HEK293 (cell line): ENCODE measurements at regions not wholly inside any gene's neighbourhood (a gene's known extent, or its start where the extent isn't known, plus 50 kb on each side); places are given as distances from the start of the nearest gene placed in this dataset.

Experiments used
- CTCF ChIA-PET: fragments of 350-600 bp; formaldehyde crosslinking; extraction: SDS; loops from one replicate; lab custom pipeline; 2021; ENCODE audit warnings: antibody characterized with exemption; lab: Yijun Ruan, JAX
- POLR2A ChIA-PET: fragments of 300-600 bp; formaldehyde crosslinking; extraction: SDS; loops from one replicate; lab custom pipeline; 2020; ENCODE audit warnings: antibody characterized with exemption, inconsistent platforms; lab: Yijun Ruan, JAX
- H3K27ac ChIP-seq: fragments of 200-500 bp; sonication (Bioruptor generic); 2 replicates; pipeline ENCODE4 v1.5.1; 2014; ENCODE audit warnings: low read depth, low read length, control low read depth, inconsistent platforms; ENCODE audit errors: extremely low read depth
- H3K36me3 ChIP-seq, 2 experiments: fragments of 200-500 bp in 1 of 2; sonication (Bioruptor generic) in 1 of 2; 1 replicate in 1 of 2; 2 replicates in 1 of 2; pipeline ENCODE4 v1.5.1; 2014 to 2017; ENCODE audit warnings: inconsistent platforms in 2 of 2, low read length in 2 of 2; ENCODE audit not compliant: control insufficient read depth in 2 of 2, insufficient read depth in 1 of 2
- H3K4me1 ChIP-seq: fragments of 200-500 bp; sonication (Bioruptor generic); 2 replicates; pipeline ENCODE4 v1.5.1; 2014; ENCODE audit warnings: mild to moderate bottlenecking, low read length, inconsistent platforms; ENCODE audit not compliant: control insufficient read depth, insufficient read depth
- H3K4me3 ChIP-seq: 2 replicates; pipeline ENCODE4 v1.5.1; 2011; ENCODE audit warnings: low read depth, mild to moderate bottlenecking, control low read depth, low read length, moderate library complexity
- H3K9me3 ChIP-seq: fragments of 200-500 bp; sonication (Bioruptor generic); 2 replicates; pipeline ENCODE4 v1.5.1; 2014; ENCODE audit warnings: low read depth, low read length, inconsistent platforms; ENCODE audit not compliant: control insufficient read depth, insufficient read depth
- GLIS2 ChIP-seq: fragments of 450-650 bp; formaldehyde crosslinking; IDR thresholded peaks from 2 replicates; pipeline ENCODE4 v1.5.1; 2016; ENCODE audit warnings: missing biosample characterization, missing genetic modification characterization
- SP3 ChIP-seq: fragments of 450-650 bp; formaldehyde crosslinking; IDR thresholded peaks from 2 replicates; pipeline ENCODE4 v1.5.1; 2016; ENCODE audit warnings: missing biosample characterization, missing genetic modification characterization
- ZNF121 ChIP-seq: fragments of 450-650 bp; formaldehyde crosslinking; IDR thresholded peaks from 2 replicates; pipeline ENCODE4 v1.5.1; 2016; ENCODE audit warnings: missing biosample characterization, missing genetic modification characterization
- ZNF169 ChIP-seq: fragments of 450-650 bp; formaldehyde crosslinking; IDR thresholded peaks from 2 replicates; pipeline ENCODE4 v1.5.1; 2016; ENCODE audit warnings: missing biosample characterization, missing genetic modification characterization
- ZNF184 ChIP-seq: fragments of 450-650 bp; IDR thresholded peaks from 2 replicates; pipeline ENCODE4 v1.5.1; 2018; ENCODE audit warnings: missing biosample characterization, mild to moderate bottlenecking, missing genetic modification characterization
- ZNF37A ChIP-seq: fragments of 450-650 bp; IDR thresholded peaks from 2 replicates; pipeline ENCODE4 v1.5.1; 2018; ENCODE audit warnings: missing biosample characterization, missing genetic modification characterization
- ZNF404 ChIP-seq: fragments of 450-650 bp; formaldehyde crosslinking; IDR thresholded peaks from 2 replicates; pipeline ENCODE4 v1.5.1; 2017; ENCODE audit warnings: missing biosample characterization, missing genetic modification characterization
- ZNF629 ChIP-seq: fragments of 450-650 bp; formaldehyde crosslinking; IDR thresholded peaks from 2 replicates; pipeline ENCODE4 v1.5.1; 2017; ENCODE audit warnings: missing biosample characterization, missing genetic modification characterization
- ZNF677 ChIP-seq: fragments of 450-650 bp; IDR thresholded peaks from 2 replicates; pipeline ENCODE4 v1.5.0; 2018; ENCODE audit warnings: missing biosample characterization, mild to moderate bottlenecking, missing genetic modification characterization, moderate library complexity
- ZNF776 ChIP-seq: fragments of 450-650 bp; formaldehyde crosslinking; IDR thresholded peaks from 2 replicates; pipeline ENCODE4 v1.5.0; 2017; ENCODE audit warnings: missing biosample characterization, missing genetic modification characterization, borderline replicate concordance
- ZNF792 ChIP-seq: fragments of 450-650 bp; formaldehyde crosslinking; IDR thresholded peaks from 2 replicates; pipeline ENCODE4 v1.5.1; 2016; ENCODE audit warnings: missing biosample characterization, missing genetic modification characterization
- ZSCAN23 ChIP-seq: fragments of 450-650 bp; formaldehyde crosslinking; IDR thresholded peaks from 2 replicates; pipeline ENCODE4 v1.5.1; 2016; ENCODE audit warnings: missing biosample characterization, missing genetic modification characterization
- ZSCAN30 ChIP-seq: fragments of 450-650 bp; IDR thresholded peaks from 2 replicates; pipeline ENCODE4 v1.5.1; 2018; ENCODE audit warnings: missing biosample characterization, mild to moderate bottlenecking, missing genetic modification characterization, moderate library complexity
- TF ChIP-seq, protein P1 (sequence below): fragments of 450-650 bp; formaldehyde crosslinking; IDR thresholded peaks from 2 replicates; pipeline ENCODE4 v1.5.1; 2017; ENCODE audit warnings: missing biosample characterization, missing genetic modification characterization
- TF ChIP-seq, protein P2 (sequence below): fragments of 450-650 bp; IDR thresholded peaks from 2 replicates; pipeline ENCODE4 v1.5.1; 2018; ENCODE audit warnings: missing biosample characterization, mild to moderate bottlenecking, missing genetic modification characterization
- TF ChIP-seq, protein P3 (sequence below): fragments of 450-650 bp; formaldehyde crosslinking; IDR thresholded peaks from 2 replicates; pipeline ENCODE4 v1.5.1; 2016; ENCODE audit warnings: missing biosample characterization, missing genetic modification characterization
- TF ChIP-seq, protein P4 (sequence below): fragments of 450-650 bp; formaldehyde crosslinking; IDR thresholded peaks from 2 replicates; pipeline ENCODE4 v1.5.0; 2017; ENCODE audit warnings: missing biosample characterization, missing genetic modification characterization, borderline replicate concordance
- TF ChIP-seq, protein P5 (sequence below): fragments of 450-650 bp; formaldehyde crosslinking; IDR thresholded peaks from 2 replicates; pipeline ENCODE4 v1.5.1; 2016; ENCODE audit warnings: missing biosample characterization, missing genetic modification characterization
- TF ChIP-seq, protein P6 (sequence below): sonication (generic); formaldehyde crosslinking; IDR thresholded peaks from 2 replicates; pipeline ENCODE4 v1.8.1; 2022; ENCODE audit warnings: mild to moderate bottlenecking, moderate library complexity, missing genetic modification reagents

DNA sequence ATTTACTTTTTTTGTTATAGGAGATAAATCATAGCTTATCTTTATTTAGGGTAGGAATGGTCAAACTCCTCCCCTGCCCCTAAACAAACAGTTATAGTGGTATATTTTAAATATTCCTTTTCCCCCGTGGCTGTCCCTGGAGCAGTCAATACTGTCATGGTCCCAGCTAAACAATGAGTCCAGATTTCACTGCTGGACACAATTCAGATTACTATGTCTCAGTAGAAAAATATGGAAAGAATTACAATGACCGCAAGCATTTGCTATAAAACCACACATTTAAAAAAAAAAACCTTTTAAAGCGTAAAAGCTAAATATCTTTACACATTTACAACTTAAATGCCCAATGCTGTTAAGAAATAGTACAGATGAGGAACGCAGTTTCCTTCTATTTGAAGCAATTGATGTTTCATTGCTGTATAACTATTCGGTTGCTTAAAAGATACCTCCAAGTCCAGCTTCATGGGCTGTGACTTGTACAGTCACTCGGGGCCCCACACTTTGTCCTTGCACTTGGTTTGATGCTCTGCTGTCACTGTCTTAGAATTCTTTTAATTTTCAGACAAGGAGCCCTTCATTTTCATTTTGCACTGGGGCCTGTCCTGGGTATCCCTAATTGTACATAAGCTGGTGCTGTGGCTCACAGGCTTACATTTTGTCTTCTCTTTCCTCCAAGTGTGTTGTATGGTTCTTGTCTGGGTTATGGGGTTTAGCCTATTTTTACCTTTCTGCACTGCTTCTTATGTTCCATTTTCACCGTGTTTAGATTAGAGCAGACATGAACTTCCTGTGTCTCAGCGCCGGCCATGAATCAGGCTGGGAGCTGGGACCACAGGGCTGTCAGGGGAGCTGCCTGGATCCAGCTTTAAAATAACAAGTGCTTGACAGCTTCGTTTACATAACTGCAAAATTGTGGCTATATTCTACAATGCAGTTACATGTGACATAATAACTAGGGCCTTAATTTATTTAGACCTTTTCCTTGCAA lies 530.2 kb upstream of the FZD8 start:
- POLR2A ChIA-PET: interaction anchor here (0.6 kb wide), 1 partner anchor 65 kb away, joined by 3 read pairs; no protein-coding TSS in a partner anchor
- no peaks in the 10 kb centered on the region for H3K4me1 ChIP-seq
- TF ChIP-seq ZNF37A (tag by site-specific recombination): no peak
- TF ChIP-seq GLIS2 (tag by site-specific recombination): no peak
- TF ChIP-seq, protein P1, sequence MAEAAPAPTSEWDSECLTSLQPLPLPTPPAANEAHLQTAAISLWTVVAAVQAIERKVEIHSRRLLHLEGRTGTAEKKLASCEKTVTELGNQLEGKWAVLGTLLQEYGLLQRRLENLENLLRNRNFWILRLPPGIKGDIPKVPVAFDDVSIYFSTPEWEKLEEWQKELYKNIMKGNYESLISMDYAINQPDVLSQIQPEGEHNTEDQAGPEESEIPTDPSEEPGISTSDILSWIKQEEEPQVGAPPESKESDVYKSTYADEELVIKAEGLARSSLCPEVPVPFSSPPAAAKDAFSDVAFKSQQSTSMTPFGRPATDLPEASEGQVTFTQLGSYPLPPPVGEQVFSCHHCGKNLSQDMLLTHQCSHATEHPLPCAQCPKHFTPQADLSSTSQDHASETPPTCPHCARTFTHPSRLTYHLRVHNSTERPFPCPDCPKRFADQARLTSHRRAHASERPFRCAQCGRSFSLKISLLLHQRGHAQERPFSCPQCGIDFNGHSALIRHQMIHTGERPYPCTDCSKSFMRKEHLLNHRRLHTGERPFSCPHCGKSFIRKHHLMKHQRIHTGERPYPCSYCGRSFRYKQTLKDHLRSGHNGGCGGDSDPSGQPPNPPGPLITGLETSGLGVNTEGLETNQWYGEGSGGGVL (tag by site-specific recombination): no peak
- TF ChIP-seq ZSCAN23 (tag by site-specific recombination): no peak
- TF ChIP-seq ZNF677 (tag by site-specific recombination): no peak
- TF ChIP-seq ZNF404 (tag by site-specific recombination): no peak
- TF ChIP-seq, protein P2, sequence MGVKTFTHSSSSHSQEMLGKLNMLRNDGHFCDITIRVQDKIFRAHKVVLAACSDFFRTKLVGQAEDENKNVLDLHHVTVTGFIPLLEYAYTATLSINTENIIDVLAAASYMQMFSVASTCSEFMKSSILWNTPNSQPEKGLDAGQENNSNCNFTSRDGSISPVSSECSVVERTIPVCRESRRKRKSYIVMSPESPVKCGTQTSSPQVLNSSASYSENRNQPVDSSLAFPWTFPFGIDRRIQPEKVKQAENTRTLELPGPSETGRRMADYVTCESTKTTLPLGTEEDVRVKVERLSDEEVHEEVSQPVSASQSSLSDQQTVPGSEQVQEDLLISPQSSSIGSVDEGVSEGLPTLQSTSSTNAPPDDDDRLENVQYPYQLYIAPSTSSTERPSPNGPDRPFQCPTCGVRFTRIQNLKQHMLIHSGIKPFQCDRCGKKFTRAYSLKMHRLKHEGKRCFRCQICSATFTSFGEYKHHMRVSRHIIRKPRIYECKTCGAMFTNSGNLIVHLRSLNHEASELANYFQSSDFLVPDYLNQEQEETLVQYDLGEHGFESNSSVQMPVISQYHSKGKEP (tag by site-specific recombination): no peak
- no peak for TF ChIP-seq ZNF169 (tag by site-specific recombination)
- TF ChIP-seq ZNF184 (tag by site-specific recombination): no peak
- no peak for TF ChIP-seq ZNF792 (tag by site-specific recombination)
- no peak for TF ChIP-seq ZNF121 (tag by site-specific recombination)
- TF ChIP-seq, protein P3, sequence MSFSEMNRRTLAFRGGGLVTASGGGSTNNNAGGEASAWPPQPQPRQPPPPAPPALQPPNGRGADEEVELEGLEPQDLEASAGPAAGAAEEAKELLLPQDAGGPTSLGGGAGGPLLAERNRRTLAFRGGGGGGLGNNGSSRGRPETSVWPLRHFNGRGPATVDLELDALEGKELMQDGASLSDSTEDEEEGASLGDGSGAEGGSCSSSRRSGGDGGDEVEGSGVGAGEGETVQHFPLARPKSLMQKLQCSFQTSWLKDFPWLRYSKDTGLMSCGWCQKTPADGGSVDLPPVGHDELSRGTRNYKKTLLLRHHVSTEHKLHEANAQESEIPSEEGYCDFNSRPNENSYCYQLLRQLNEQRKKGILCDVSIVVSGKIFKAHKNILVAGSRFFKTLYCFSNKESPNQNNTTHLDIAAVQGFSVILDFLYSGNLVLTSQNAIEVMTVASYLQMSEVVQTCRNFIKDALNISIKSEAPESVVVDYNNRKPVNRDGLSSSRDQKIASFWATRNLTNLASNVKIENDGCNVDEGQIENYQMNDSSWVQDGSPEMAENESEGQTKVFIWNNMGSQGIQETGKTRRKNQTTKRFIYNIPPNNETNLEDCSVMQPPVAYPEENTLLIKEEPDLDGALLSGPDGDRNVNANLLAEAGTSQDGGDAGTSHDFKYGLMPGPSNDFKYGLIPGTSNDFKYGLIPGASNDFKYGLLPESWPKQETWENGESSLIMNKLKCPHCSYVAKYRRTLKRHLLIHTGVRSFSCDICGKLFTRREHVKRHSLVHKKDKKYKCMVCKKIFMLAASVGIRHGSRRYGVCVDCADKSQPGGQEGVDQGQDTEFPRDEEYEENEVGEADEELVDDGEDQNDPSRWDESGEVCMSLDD (tag by site-specific recombination): no peak
- no peak for TF ChIP-seq ZSCAN30 (tag by site-specific recombination)
- no peak for TF ChIP-seq ZNF776 (tag by site-specific recombination)
- no peak for TF ChIP-seq ZNF629 (tag by site-specific recombination)
- TF ChIP-seq, protein P4, sequence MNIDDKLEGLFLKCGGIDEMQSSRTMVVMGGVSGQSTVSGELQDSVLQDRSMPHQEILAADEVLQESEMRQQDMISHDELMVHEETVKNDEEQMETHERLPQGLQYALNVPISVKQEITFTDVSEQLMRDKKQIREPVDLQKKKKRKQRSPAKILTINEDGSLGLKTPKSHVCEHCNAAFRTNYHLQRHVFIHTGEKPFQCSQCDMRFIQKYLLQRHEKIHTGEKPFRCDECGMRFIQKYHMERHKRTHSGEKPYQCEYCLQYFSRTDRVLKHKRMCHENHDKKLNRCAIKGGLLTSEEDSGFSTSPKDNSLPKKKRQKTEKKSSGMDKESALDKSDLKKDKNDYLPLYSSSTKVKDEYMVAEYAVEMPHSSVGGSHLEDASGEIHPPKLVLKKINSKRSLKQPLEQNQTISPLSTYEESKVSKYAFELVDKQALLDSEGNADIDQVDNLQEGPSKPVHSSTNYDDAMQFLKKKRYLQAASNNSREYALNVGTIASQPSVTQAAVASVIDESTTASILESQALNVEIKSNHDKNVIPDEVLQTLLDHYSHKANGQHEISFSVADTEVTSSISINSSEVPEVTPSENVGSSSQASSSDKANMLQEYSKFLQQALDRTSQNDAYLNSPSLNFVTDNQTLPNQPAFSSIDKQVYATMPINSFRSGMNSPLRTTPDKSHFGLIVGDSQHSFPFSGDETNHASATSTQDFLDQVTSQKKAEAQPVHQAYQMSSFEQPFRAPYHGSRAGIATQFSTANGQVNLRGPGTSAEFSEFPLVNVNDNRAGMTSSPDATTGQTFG (tag by site-specific recombination): no peak
- TF ChIP-seq, protein P5, sequence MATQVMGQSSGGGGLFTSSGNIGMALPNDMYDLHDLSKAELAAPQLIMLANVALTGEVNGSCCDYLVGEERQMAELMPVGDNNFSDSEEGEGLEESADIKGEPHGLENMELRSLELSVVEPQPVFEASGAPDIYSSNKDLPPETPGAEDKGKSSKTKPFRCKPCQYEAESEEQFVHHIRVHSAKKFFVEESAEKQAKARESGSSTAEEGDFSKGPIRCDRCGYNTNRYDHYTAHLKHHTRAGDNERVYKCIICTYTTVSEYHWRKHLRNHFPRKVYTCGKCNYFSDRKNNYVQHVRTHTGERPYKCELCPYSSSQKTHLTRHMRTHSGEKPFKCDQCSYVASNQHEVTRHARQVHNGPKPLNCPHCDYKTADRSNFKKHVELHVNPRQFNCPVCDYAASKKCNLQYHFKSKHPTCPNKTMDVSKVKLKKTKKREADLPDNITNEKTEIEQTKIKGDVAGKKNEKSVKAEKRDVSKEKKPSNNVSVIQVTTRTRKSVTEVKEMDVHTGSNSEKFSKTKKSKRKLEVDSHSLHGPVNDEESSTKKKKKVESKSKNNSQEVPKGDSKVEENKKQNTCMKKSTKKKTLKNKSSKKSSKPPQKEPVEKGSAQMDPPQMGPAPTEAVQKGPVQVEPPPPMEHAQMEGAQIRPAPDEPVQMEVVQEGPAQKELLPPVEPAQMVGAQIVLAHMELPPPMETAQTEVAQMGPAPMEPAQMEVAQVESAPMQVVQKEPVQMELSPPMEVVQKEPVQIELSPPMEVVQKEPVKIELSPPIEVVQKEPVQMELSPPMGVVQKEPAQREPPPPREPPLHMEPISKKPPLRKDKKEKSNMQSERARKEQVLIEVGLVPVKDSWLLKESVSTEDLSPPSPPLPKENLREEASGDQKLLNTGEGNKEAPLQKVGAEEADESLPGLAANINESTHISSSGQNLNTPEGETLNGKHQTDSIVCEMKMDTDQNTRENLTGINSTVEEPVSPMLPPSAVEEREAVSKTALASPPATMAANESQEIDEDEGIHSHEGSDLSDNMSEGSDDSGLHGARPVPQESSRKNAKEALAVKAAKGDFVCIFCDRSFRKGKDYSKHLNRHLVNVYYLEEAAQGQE (tag by site-specific recombination): no peak
- TF ChIP-seq SP3 (tag by site-specific recombination): no peak
- TF ChIP-seq, protein P6, sequence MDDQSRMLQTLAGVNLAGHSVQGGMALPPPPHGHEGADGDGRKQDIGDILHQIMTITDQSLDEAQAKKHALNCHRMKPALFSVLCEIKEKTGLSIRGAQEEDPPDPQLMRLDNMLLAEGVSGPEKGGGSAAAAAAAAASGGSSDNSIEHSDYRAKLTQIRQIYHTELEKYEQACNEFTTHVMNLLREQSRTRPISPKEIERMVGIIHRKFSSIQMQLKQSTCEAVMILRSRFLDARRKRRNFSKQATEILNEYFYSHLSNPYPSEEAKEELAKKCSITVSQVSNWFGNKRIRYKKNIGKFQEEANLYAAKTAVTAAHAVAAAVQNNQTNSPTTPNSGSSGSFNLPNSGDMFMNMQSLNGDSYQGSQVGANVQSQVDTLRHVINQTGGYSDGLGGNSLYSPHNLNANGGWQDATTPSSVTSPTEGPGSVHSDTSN (CRISPR knock-in tag): no peak
- H3K4me3 ChIP-seq: no peak overlapping the region
- CTCF ChIA-PET: interaction anchor here (0.7 kb wide), 1 partner anchor 439 kb away, joined by 3 read pairs; no protein-coding TSS in a partner anchor
- no peaks in the 10 kb centered on the region for H3K9me3 ChIP-seq
- no peak overlapping the region for H3K27ac ChIP-seq
- H3K36me3 ChIP-seq: no peaks in the 10 kb centered on the region
